B cell (primary cell): ENCODE measurements at regions not wholly inside any gene's neighbourhood (a gene's known extent, or its start where the extent isn't known, plus 50 kb on each side); places are given as distances from the start of the nearest gene placed in this dataset.

Source experiments
- ATAC-seq: fragments of 200-7000 bp; cut with Tn5 transposase; one replicate; pipeline ENCODE4 v1.10.0; 2021; ENCODE audit warnings: low read depth, mild to moderate bottlenecking, moderate number of reproducible peaks, moderate library complexity
- CTCF ChIA-PET: fragments of 350-600 bp; sonication (Branson Sonifier 250); formaldehyde crosslinking; loops from one replicate; lab custom pipeline; 2021; ENCODE audit warnings: antibody characterized with exemption, inconsistent platforms; lab: Charles Lee
- POLR2A ChIA-PET: fragments of 350-600 bp; sonication (Branson Sonifier 250); formaldehyde crosslinking; loops from one replicate; lab custom pipeline; 2021; ENCODE audit warnings: antibody characterized with exemption; lab: Charles Lee
- DNase-seq: peaks from one replicate; pipeline ENCODE4 v3.0.0; 2013
- H2AFZ ChIP-seq: 2 replicates; pipeline ENCODE4 v1.6.1; 2012; ENCODE audit warnings: mild to moderate bottlenecking, low read depth, low read length; ENCODE audit not compliant: insufficient read depth, poor library complexity, severe bottlenecking
- H3K27ac ChIP-seq, 2 donors: 1 replicate in 1 of 2; 2 replicates in 1 of 2; pipeline ENCODE4 v1.5.1; 2012 to 2013; ENCODE audit warnings: low read length in 2 of 2, mild to moderate bottlenecking in 2 of 2, moderate library complexity in 1 of 2
- H3K27me3 ChIP-seq, 4 experiments: fragments of 200-600 bp in 1 of 4; sonication (generic) in 1 of 4; replicated peaks in 1 of 4; 1 replicate in 2 of 4; 2 replicates in 2 of 4; pipeline versions ENCODE4 v1.6.1 to v1.7.0; 2013 to 2016; ENCODE audit warnings: low read length in 3 of 4, mild to moderate bottlenecking in 2 of 4, mixed read lengths in 1 of 4, moderate library complexity in 1 of 4; ENCODE audit not compliant: insufficient read depth in 4 of 4, control insufficient read depth in 3 of 4; ENCODE audit errors: control extremely low read depth in 1 of 4
- H3K36me3 ChIP-seq, 2 experiments: replicated peaks in 1 of 2; 1 replicate in 1 of 2; 2 replicates in 1 of 2; pipeline versions ENCODE4 v1.6.1 to v1.7.1; 2013; ENCODE audit warnings: low read length in 1 of 2; ENCODE audit not compliant: insufficient read depth in 2 of 2, control insufficient read depth in 1 of 2; ENCODE audit errors: control extremely low read depth in 1 of 2, extremely low read depth in 1 of 2
- H3K4me1 ChIP-seq, 2 donors: fragments of 200-600 bp in 1 of 2; sonication (generic) in 1 of 2; 1 replicate in 1 of 2; 2 replicates in 1 of 2; pipeline versions ENCODE4 v1.5.1 to v1.6.1; 2013 to 2017; ENCODE audit warnings: low read length in 2 of 2; ENCODE audit not compliant: control insufficient read depth in 2 of 2, insufficient read depth in 2 of 2
- H3K4me2 ChIP-seq: replicated peaks from 2 replicates; pipeline ENCODE3; 2012; ENCODE audit warnings: mild to moderate bottlenecking, low read depth, low read length; ENCODE audit not compliant: poor library complexity, severe bottlenecking
- H3K4me3 ChIP-seq, 5 experiments: fragments of 200-600 bp in 1 of 5; sonication (generic) in 1 of 5; 1 replicate in 3 of 5; 2 replicates in 2 of 5; pipeline versions ENCODE4 v1.5.1 to v1.7.0; 2011 to 2016; ENCODE audit warnings: low read length in 4 of 5, mild to moderate bottlenecking in 4 of 5, low read depth in 2 of 5, control low read depth in 1 of 5, moderate library complexity in 1 of 5; ENCODE audit not compliant: insufficient read depth in 1 of 5; ENCODE audit errors: control extremely low read depth in 1 of 5, extremely low read depth in 1 of 5
- H3K79me2 ChIP-seq: fragments of 200-600 bp; sonication (generic); one replicate; pipeline ENCODE4 v1.6.0; 2016; ENCODE audit warnings: low read length; ENCODE audit not compliant: control insufficient read depth, insufficient read depth
- H3K9ac ChIP-seq: fragments of 200-600 bp; sonication (generic); 2 replicates; pipeline ENCODE4 v1.6.1; 2017; ENCODE audit warnings: mild to moderate bottlenecking, low read length, moderate library complexity
- H3K9me3 ChIP-seq, 3 donors: one replicate each; pipeline versions ENCODE4 v1.6.1 to v1.7.1; 2013; ENCODE audit warnings: low read length in 2 of 3; ENCODE audit not compliant: control insufficient read depth in 2 of 3, insufficient read depth in 1 of 3; ENCODE audit errors: control extremely low read depth in 1 of 3
- H4K20me1 ChIP-seq: 2 replicates; pipeline ENCODE4 v1.6.0; 2012; ENCODE audit warnings: mild to moderate bottlenecking, low read length; ENCODE audit not compliant: insufficient read depth, control insufficient read depth, poor library complexity, severe bottlenecking
- H3K27ac Mint-ChIP-seq: one replicate; pipeline ENCODE4 v1.8.0; 2021; ENCODE audit warnings: mixed read lengths
- H3K27me3 Mint-ChIP-seq: one replicate; pipeline ENCODE4 v1.8.0; 2021; ENCODE audit warnings: mixed read lengths
- H3K4me1 Mint-ChIP-seq: one replicate; pipeline ENCODE4 v1.8.0; 2021; ENCODE audit warnings: mixed read lengths
- H3K4me3 Mint-ChIP-seq: one replicate; pipeline ENCODE4 v1.8.0; 2021; ENCODE audit warnings: mixed read lengths
- H3K9me3 Mint-ChIP-seq: one replicate; pipeline ENCODE4 v1.8.0; 2022; ENCODE audit warnings: mixed read lengths; ENCODE audit not compliant: insufficient read depth
- EZH2 ChIP-seq: IDR thresholded peaks from 2 replicates; pipeline ENCODE4 v1.6.1; 2012; ENCODE audit warnings: borderline replicate concordance, low read depth, mild to moderate bottlenecking, moderate library complexity, low read length; ENCODE audit not compliant: insufficient read depth, poor library complexity, severe bottlenecking
- WGBS: methylation state at CpG from one replicate; pipeline ENCODE4 v1.1.5; 2013; ENCODE audit warnings: missing lambda C conversion rate; ENCODE audit not compliant: insufficient coverage; 5-methylcytosine and 5-hydroxymethylcytosine counted together
- intact Hi-C: fragments of 100-400 bp; cut with micrococcal nuclease; formaldehyde crosslinking; loops from one replicate; pipeline ENCODE4 v1.10.0; 2022
- TF ChIP-seq, protein P1 (sequence below): fragments of 200-600 bp; IDR thresholded peaks from one replicate; pipeline ENCODE4 v1.8.0; 2022; ENCODE audit warnings: antibody characterized with exemption, mild to moderate bottlenecking

DNA sequence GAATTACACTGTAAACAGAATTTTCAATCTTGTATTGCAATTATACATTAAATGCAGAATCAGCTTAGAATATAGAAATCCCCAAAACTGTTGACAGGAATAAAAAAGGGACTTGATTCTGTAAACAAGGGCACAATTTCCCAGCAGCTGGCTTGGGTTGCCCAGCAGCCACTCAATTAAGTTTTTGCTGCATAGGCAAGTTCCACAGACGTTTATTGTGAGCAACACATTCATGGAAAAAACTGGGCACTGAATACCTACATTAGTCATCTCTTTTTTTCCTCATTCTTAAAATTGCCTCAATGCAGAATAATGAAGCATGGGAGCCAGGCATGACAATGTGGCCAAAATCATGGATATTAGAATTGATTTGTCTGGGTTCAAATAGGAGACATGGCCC lies 421.8 kb upstream of the ANO5 start:
- Histone ChIP-seq H3K4me2 (no peak overlapping the region), H2AFZ (no peak overlapping the region), H3K9me3 (peaks cover 0 to 4% (median 2%) of the 10 kb centered on the region in 3 donors), H3K27ac (no peak overlapping the region), H3K79me2 (no peaks in the 10 kb centered on the region), H4K20me1 (no peaks in the 10 kb centered on the region), H3K4me3 (no peak overlapping the region), H3K9ac (no peak overlapping the region), H3K36me3 (no peaks in the 10 kb centered on the region), H3K27me3 (no peaks in the 10 kb centered on the region), H3K4me1 (no peaks in the 10 kb centered on the region)
- Mint-ChIP-seq H3K9me3 (no peaks in the 10 kb centered on the region), H3K27ac (no peak overlapping the region), H3K27me3 (no peaks in the 10 kb centered on the region), H3K4me1 (no peaks in the 10 kb centered on the region), H3K4me3 (no peak overlapping the region)
- 80% methylated on average over 1 of the region's 1 CpG for WGBS
- POLR2A ChIA-PET = no interaction called here
- ATAC-seq (no peak), DNase-seq (no peak)
- TF ChIP-seq, protein P1, sequence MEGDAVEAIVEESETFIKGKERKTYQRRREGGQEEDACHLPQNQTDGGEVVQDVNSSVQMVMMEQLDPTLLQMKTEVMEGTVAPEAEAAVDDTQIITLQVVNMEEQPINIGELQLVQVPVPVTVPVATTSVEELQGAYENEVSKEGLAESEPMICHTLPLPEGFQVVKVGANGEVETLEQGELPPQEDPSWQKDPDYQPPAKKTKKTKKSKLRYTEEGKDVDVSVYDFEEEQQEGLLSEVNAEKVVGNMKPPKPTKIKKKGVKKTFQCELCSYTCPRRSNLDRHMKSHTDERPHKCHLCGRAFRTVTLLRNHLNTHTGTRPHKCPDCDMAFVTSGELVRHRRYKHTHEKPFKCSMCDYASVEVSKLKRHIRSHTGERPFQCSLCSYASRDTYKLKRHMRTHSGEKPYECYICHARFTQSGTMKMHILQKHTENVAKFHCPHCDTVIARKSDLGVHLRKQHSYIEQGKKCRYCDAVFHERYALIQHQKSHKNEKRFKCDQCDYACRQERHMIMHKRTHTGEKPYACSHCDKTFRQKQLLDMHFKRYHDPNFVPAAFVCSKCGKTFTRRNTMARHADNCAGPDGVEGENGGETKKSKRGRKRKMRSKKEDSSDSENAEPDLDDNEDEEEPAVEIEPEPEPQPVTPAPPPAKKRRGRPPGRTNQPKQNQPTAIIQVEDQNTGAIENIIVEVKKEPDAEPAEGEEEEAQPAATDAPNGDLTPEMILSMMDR = no peak
- TF ChIP-seq EZH2 = no peak
- intact Hi-C loops = no loop called here
- CTCF ChIA-PET = no interaction called here

DNA sequence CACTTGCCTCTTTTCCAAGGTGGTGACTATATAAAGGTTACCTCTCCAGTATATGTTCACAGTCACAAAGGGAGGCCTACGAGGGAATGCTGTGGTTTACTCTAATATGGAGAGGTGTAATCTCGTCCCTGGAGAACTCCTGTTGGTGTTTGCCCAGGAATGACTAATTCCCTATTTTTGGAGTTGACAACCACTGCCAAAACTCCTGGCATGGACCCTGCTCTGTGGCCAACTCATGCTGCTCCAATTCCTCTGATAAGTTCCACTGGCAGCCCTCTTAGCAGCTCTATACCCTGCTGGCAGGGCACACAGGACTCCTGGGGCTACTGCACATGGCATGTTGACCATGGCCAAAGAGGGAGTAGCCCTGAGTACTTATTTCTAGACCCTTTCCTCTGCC lies 418.7 kb upstream of the ANO5 start:
- ATAC-seq (no peak), DNase-seq (no peak)
- Histone ChIP-seq H2AFZ (no peak overlapping the region), H3K27me3 (no peaks in the 10 kb centered on the region), H3K9me3 (peaks cover 0 to 4% (median 2%) of the 10 kb centered on the region in 3 donors), H3K27ac (no peak overlapping the region), H3K4me3 (no peak overlapping the region), H3K4me1 (no peaks in the 10 kb centered on the region), H3K36me3 (no peaks in the 10 kb centered on the region), H3K9ac (no peak overlapping the region), H4K20me1 (no peaks in the 10 kb centered on the region), H3K4me2 (no peak overlapping the region), H3K79me2 (no peaks in the 10 kb centered on the region)
- Mint-ChIP-seq H3K9me3 (no peaks in the 10 kb centered on the region), H3K4me3 (no peak overlapping the region), H3K4me1 (no peaks in the 10 kb centered on the region), H3K27ac (no peak overlapping the region), H3K27me3 (no peaks in the 10 kb centered on the region)
- CTCF ChIA-PET = no interaction called here
- intact Hi-C loops = no loop called here
- POLR2A ChIA-PET = no interaction called here
- TF ChIP-seq EZH2 = no peak
- TF ChIP-seq, protein P1 = no peak
- WGBS = 89% methylated on average over 1 of the region's 2 CpGs
